CD4-positive, alpha-beta T cell (primary cell): ENCODE measurements at regions not wholly inside any gene's neighbourhood (a gene's known extent, or its start where the extent isn't known, plus 50 kb on each side); places are given as distances from the start of the nearest gene placed in this dataset.

Experiments
- ATAC-seq: fragments of 200-7000 bp; cut with Tn5 transposase; one replicate; pipeline ENCODE4 v1.10.0; 2022; ENCODE audit warnings: mild to moderate bottlenecking; ENCODE audit not compliant: poor library complexity
- CTCF ChIA-PET: fragments of 350-600 bp; sonication (Branson Sonifier 250); formaldehyde crosslinking; loops from one replicate; lab custom pipeline; 2021; ENCODE audit warnings: antibody characterized with exemption, inconsistent platforms; lab: Charles Lee
- POLR2A ChIA-PET: fragments of 350-600 bp; sonication (Branson Sonifier 250); formaldehyde crosslinking; loops from one replicate; lab custom pipeline; 2021; ENCODE audit warnings: antibody characterized with exemption, inconsistent platforms; lab: Charles Lee
- DNase-seq, 14 experiments: peaks; one replicate each; pipeline ENCODE4 v3.0.0-alpha.2; 2013 to 2020; ENCODE audit warnings: mixed read lengths in 2 of 14
- H3K27ac ChIP-seq, 2 donors: one replicate each; pipeline versions ENCODE4 v1.5.1 to v1.7.0; 2013; ENCODE audit warnings: low read length in 2 of 2, low read depth in 1 of 2, mild to moderate bottlenecking in 1 of 2
- H3K27me3 ChIP-seq, 2 experiments: 1 replicate in 1 of 2; 2 replicates in 1 of 2; pipeline versions ENCODE4 v1.6.1 to v1.7.0; 2013; ENCODE audit warnings: low read length in 2 of 2, control low read depth in 1 of 2, mild to moderate bottlenecking in 1 of 2, moderate library complexity in 1 of 2; ENCODE audit not compliant: insufficient read depth in 2 of 2, control insufficient read depth in 1 of 2
- H3K36me3 ChIP-seq: one replicate; pipeline ENCODE4 v1.6.1; 2013; ENCODE audit warnings: low read length, control low read depth; ENCODE audit not compliant: insufficient read depth
- H3K4me1 ChIP-seq: one replicate; pipeline ENCODE4 v1.6.1; 2013; ENCODE audit warnings: low read length, control low read depth; ENCODE audit not compliant: insufficient read depth
- H3K4me3 ChIP-seq: one replicate; pipeline ENCODE4 v1.5.1; 2013; ENCODE audit warnings: mild to moderate bottlenecking, low read length, moderate library complexity
- H3K9me3 ChIP-seq, 2 experiments: 1 replicate in 1 of 2; 2 replicates in 1 of 2; pipeline versions ENCODE4 v1.6.1 to v1.7.0; 2013; ENCODE audit warnings: low read length in 2 of 2, mild to moderate bottlenecking in 2 of 2, control low read depth in 1 of 2, moderate library complexity in 1 of 2; ENCODE audit not compliant: control insufficient read depth in 1 of 2, insufficient read depth in 1 of 2
- H3K27ac Mint-ChIP-seq: one replicate; pipeline ENCODE4 v1.8.0; 2020; ENCODE audit warnings: mixed read lengths
- H3K27me3 Mint-ChIP-seq: one replicate; pipeline ENCODE4 v1.8.0; 2021; ENCODE audit warnings: mixed read lengths
- H3K36me3 Mint-ChIP-seq: one replicate; pipeline ENCODE4 v1.8.0; 2021; ENCODE audit warnings: low read depth, mixed read lengths
- H3K4me1 Mint-ChIP-seq: one replicate; pipeline ENCODE4 v1.8.0; 2021; ENCODE audit warnings: low read depth, mixed read lengths
- H3K4me3 Mint-ChIP-seq: one replicate; pipeline ENCODE4 v1.8.0; 2020; ENCODE audit warnings: mild to moderate bottlenecking, mixed read lengths
- H3K9me3 Mint-ChIP-seq: one replicate; pipeline ENCODE4 v1.8.0; 2020; ENCODE audit warnings: mixed read lengths
- CTCF ChIP-seq: fragments of 200-600 bp; IDR thresholded peaks from one replicate; pipeline ENCODE4 v1.8.0; 2022; ENCODE audit warnings: antibody characterized with exemption, mild to moderate bottlenecking
- intact Hi-C, 2 experiments: fragments of 100-400 bp; cut with DNase I in 1 of 2; cut with micrococcal nuclease in 1 of 2; formaldehyde crosslinking; loops; one replicate each; pipeline versions ENCODE4 v1.15.1 to v1.9.0; 2023 to 2025; cut with DNase I, micrococcal nuclease

- Mint-ChIP-seq H3K4me3 (no peak overlapping the region), H3K27me3 (no peaks in the 10 kb centered on the region), H3K4me1 (no peaks in the 10 kb centered on the region), H3K36me3 (no peaks in the 10 kb centered on the region), H3K27ac (no peak overlapping the region), H3K9me3 (no peaks in the 10 kb centered on the region)
- intact Hi-C loops, result no loop called here
- Histone ChIP-seq H3K9me3 (no peaks in the 10 kb centered on the region), H3K27me3 (no peaks in the 10 kb centered on the region), H3K36me3 (no peaks in the 10 kb centered on the region), H3K4me1 (no peaks in the 10 kb centered on the region), H3K27ac (no peak overlapping the region), H3K4me3 (no peak overlapping the region)
- no peak for TF ChIP-seq CTCF
- DNase-seq (no peak), ATAC-seq (no peak)
- ChIA-PET CTCF (no interaction called here), POLR2A (no interaction called here)
Measured at GRCh38 chr2:182616471-182617393, 99.3 kb upstream of the DNAJC10 start.

- intact Hi-C loops, result no loop called here
- ChIA-PET POLR2A (no interaction called here), CTCF (interaction anchor here (1.2 kb wide), 1 partner anchor 9 kb away, joined by 3 read pairs; no protein-coding TSS in a partner anchor)
Measured at GRCh38 chr2:182618672-182619079, 97.4 kb upstream of the DNAJC10 start.

GRCh38 chr2:182619276-182619675 is 96.8 kb upstream of the DNAJC10 start:
- Mint-ChIP-seq H3K27me3 (no peaks in the 10 kb centered on the region), H3K4me1 (no peaks in the 10 kb centered on the region), H3K27ac (no peak overlapping the region), H3K4me3 (no peak overlapping the region), H3K9me3 (no peaks in the 10 kb centered on the region), H3K36me3 (no peaks in the 10 kb centered on the region)
- no peak for TF ChIP-seq CTCF
- DNase-seq (no peak), ATAC-seq (no peak)
- intact Hi-C loops, result no loop called here
- no peak overlapping the region for H3K4me3 ChIP-seq
- H3K27ac ChIP-seq, result no peak overlapping the region
- no peaks in the 10 kb centered on the region for H3K9me3 ChIP-seq
- H3K27me3 ChIP-seq, result no peaks in the 10 kb centered on the region
- H3K36me3 ChIP-seq, result no peaks in the 10 kb centered on the region
- no peaks in the 10 kb centered on the region for H3K4me1 ChIP-seq
- POLR2A ChIA-PET, result no interaction called here
- CTCF ChIA-PET, result no interaction called here

More at GRCh38 chr2:182618672-182619079, 97.4 kb upstream of the DNAJC10 start:
- H3K4me3 Mint-ChIP-seq, result no peak overlapping the region
- no peaks in the 10 kb centered on the region for H3K4me1 Mint-ChIP-seq
- H3K9me3 Mint-ChIP-seq, result no peaks in the 10 kb centered on the region
- H3K27ac Mint-ChIP-seq, result no peak overlapping the region
- no peak for ATAC-seq
- DNase-seq, result no peak
- Histone ChIP-seq H3K9me3 (no peaks in the 10 kb centered on the region), H3K36me3 (no peaks in the 10 kb centered on the region), H3K27ac (no peak overlapping the region), H3K27me3 (no peaks in the 10 kb centered on the region), H3K4me3 (no peak overlapping the region), H3K4me1 (no peaks in the 10 kb centered on the region)
- H3K36me3 Mint-ChIP-seq, result no peaks in the 10 kb centered on the region
- no peak for TF ChIP-seq CTCF
- no peaks in the 10 kb centered on the region for H3K27me3 Mint-ChIP-seq
